Embryonic facial prominence (tissue), 1 donor: ENCODE measurements at regions not wholly inside any gene's neighbourhood (a gene's known extent, or its start where the extent isn't known, plus 50 kb on each side); places are given as distances from the start of the nearest gene placed in this dataset.

Experiments used
- DNase-seq: peaks from one replicate; pipeline ENCODE4 v3.0.0-alpha.2; 2016; ENCODE audit errors: extremely low spot score

GRCh38 chr10:89153971-89154370, 53.1 kb downstream of the CH25H start:
- no peak for DNase-seq

GRCh38 chr10:89153116-89153515, 54.0 kb downstream of the CH25H start:
- no peak for DNase-seq

GRCh38 chr10:89151857-89152256, 55.3 kb downstream of the CH25H start:
- no peak for DNase-seq

- DNase-seq, result no peak
These were observed 59.1 kb downstream of the CH25H start for GRCh38 chr10:89148061-89148460.

- no peak for DNase-seq
These were observed 59.9 kb downstream of the CH25H start for GRCh38 chr10:89147256-89147655.

- no peak for DNase-seq
These were observed 62.3 kb downstream of the CH25H start for GRCh38 chr10:89144836-89145235.

- DNase-seq, result no peak
These were observed 64.5 kb downstream of the CH25H start for GRCh38 chr10:89142590-89142989.

GRCh38 chr10:89138755-89139490, 68.2 kb downstream of the CH25H start:
- no peak for DNase-seq

GRCh38 chr10:89134963-89135362, 72.2 kb downstream of the CH25H start:
- DNase-seq, result no peak

- DNase-seq, result no peak
These were observed 77.2 kb downstream of the CH25H start for GRCh38 chr10:89129911-89130310.

- DNase-seq, result no peak
These were observed 84.6 kb downstream of the CH25H start for GRCh38 chr10:89122433-89123051.

- no peak for DNase-seq
These were observed 85.4 kb downstream of the CH25H start for GRCh38 chr10:89121764-89122020.

- no peak for DNase-seq
These were observed 86.0 kb downstream of the CH25H start for GRCh38 chr10:89120931-89121763.

GRCh38 chr10:89119651-89120050, 87.5 kb downstream of the CH25H start:
- DNase-seq, result no peak

- DNase-seq, result no peak
These were observed 89.0 kb downstream of the CH25H start for GRCh38 chr10:89118091-89118490.

GRCh38 chr10:89115876-89116627, 91.1 kb downstream of the CH25H start:
- DNase-seq, result no peak

- no peak for DNase-seq
These were observed 92.1 kb downstream of the CH25H start for GRCh38 chr10:89114846-89115625.

- no peak for DNase-seq
These were observed 104.4 kb downstream of the CH25H start for GRCh38 chr10:89102735-89103134.

GRCh38 chr10:89101943-89102342, 105.2 kb downstream of the CH25H start:
- no peak for DNase-seq

GRCh38 chr10:89100680-89101079, 106.4 kb downstream of the CH25H start:
- no peak for DNase-seq

- no peak for DNase-seq
These were observed 106.6 kb downstream of the FAS start for GRCh38 chr10:89097226-89097625.
